H9 (cell line): ENCODE measurements at regions not wholly inside any gene's neighbourhood (a gene's known extent, or its start where the extent isn't known, plus 50 kb on each side); places are given as distances from the start of the nearest gene placed in this dataset.

Experiments
- DNase-seq: peaks from one replicate; pipeline ENCODE4 v3.0.0-alpha.2; 2017
- H2AFZ ChIP-seq: one replicate; pipeline ENCODE4 v1.6.1; 2013; ENCODE audit warnings: mild to moderate bottlenecking, low read length, control low read depth, moderate library complexity
- H2AK5ac ChIP-seq: 2 replicates; pipeline ENCODE4 v1.6.1; 2013; ENCODE audit warnings: low read length, control low read depth, mixed read lengths; ENCODE audit not compliant: insufficient read length
- H2BK120ac ChIP-seq: one replicate; pipeline ENCODE4 v1.6.1; 2013; ENCODE audit warnings: low read depth, mild to moderate bottlenecking, low read length, control low read depth, inconsistent platforms; ENCODE audit not compliant: poor library complexity, severe bottlenecking
- H2BK12ac ChIP-seq: 2 replicates; pipeline ENCODE4 v1.6.1; 2013; ENCODE audit warnings: low read length, control low read depth, mixed read lengths, low read depth; ENCODE audit not compliant: insufficient read length
- H2BK15ac ChIP-seq: 2 replicates; pipeline ENCODE4 v1.6.1; 2013; ENCODE audit warnings: low read depth, low read length, control low read depth
- H2BK20ac ChIP-seq: one replicate; pipeline ENCODE4 v1.6.1; 2013; ENCODE audit warnings: low read depth, mild to moderate bottlenecking, low read length, control low read depth, inconsistent platforms; ENCODE audit not compliant: poor library complexity, severe bottlenecking
- H2BK5ac ChIP-seq: 2 replicates; pipeline ENCODE4 v1.6.1; 2013; ENCODE audit warnings: low read length, control low read depth, mixed read lengths; ENCODE audit not compliant: insufficient read length
- H3K14ac ChIP-seq: 2 replicates; pipeline ENCODE4 v1.6.1; 2013; ENCODE audit warnings: low read length, control low read depth; ENCODE audit not compliant: insufficient read depth
- H3K18ac ChIP-seq: 2 replicates; pipeline ENCODE4 v1.6.1; 2013; ENCODE audit warnings: low read depth, mild to moderate bottlenecking, mixed read lengths, low read length, control low read depth; ENCODE audit not compliant: insufficient read length
- H3K23ac ChIP-seq: 2 replicates; pipeline ENCODE4 v1.6.1; 2013; ENCODE audit warnings: low read length, control low read depth, mixed read lengths, low read depth; ENCODE audit not compliant: insufficient read length
- H3K23me2 ChIP-seq: 2 replicates; pipeline ENCODE4 v1.6.1; 2013; ENCODE audit warnings: low read depth, mild to moderate bottlenecking, mixed read lengths, low read length, control low read depth; ENCODE audit not compliant: insufficient read length, poor library complexity, severe bottlenecking
- H3K27ac ChIP-seq: 2 replicates; pipeline ENCODE4 v1.5.1; 2013; ENCODE audit warnings: low read length, control low read depth, mixed read lengths, low read depth; ENCODE audit not compliant: insufficient read length
- H3K27me3 ChIP-seq: 2 replicates; pipeline ENCODE4 v1.6.1; 2013; ENCODE audit warnings: low read length, control low read depth, inconsistent platforms; ENCODE audit not compliant: insufficient read depth
- H3K4ac ChIP-seq: 2 replicates; pipeline ENCODE4 v1.6.1; 2013; ENCODE audit warnings: low read depth, mild to moderate bottlenecking, control low read depth, inconsistent platforms, low read length, moderate library complexity
- H3K4me1 ChIP-seq: 2 replicates; pipeline ENCODE4 v1.6.1; 2013; ENCODE audit warnings: low read length, control low read depth, inconsistent platforms; ENCODE audit not compliant: insufficient read depth
- H3K4me2 ChIP-seq: 2 replicates; pipeline ENCODE4 v1.6.1; 2013; ENCODE audit warnings: low read length, control low read depth, mixed read lengths; ENCODE audit not compliant: insufficient read length, insufficient read depth
- H3K56ac ChIP-seq: 2 replicates; pipeline ENCODE4 v1.6.1; 2013; ENCODE audit warnings: low read depth, mild to moderate bottlenecking, mixed read lengths, low read length, control low read depth; ENCODE audit not compliant: insufficient read length
- H3K79me1 ChIP-seq: 2 replicates; pipeline ENCODE4 v1.6.1; 2013; ENCODE audit warnings: low read depth, mild to moderate bottlenecking, moderate library complexity, low read length, control low read depth, inconsistent platforms; ENCODE audit not compliant: insufficient read depth, poor library complexity, severe bottlenecking
- H3K79me2 ChIP-seq: 2 replicates; pipeline ENCODE4 v1.6.1; 2013; ENCODE audit warnings: low read length, control low read depth, inconsistent platforms; ENCODE audit not compliant: insufficient read depth
- H3K9ac ChIP-seq: 2 replicates; pipeline ENCODE4 v1.6.1; 2013; ENCODE audit warnings: low read length, control low read depth, mixed read lengths; ENCODE audit not compliant: insufficient read length; ENCODE audit errors: extremely low read depth
- H3K9me3 ChIP-seq: one replicate; pipeline ENCODE4 v1.6.1; 2013; ENCODE audit warnings: low read depth, low read length, inconsistent platforms; ENCODE audit not compliant: control insufficient read depth
- H3T11ph ChIP-seq: one replicate; pipeline ENCODE4 v1.6.1; 2013; ENCODE audit warnings: mild to moderate bottlenecking, low read length, control low read depth, inconsistent platforms
- H4K20me1 ChIP-seq: one replicate; pipeline ENCODE4 v1.6.1; 2013; ENCODE audit not compliant: control insufficient read depth, insufficient read length, insufficient read depth
- H4K5ac ChIP-seq: 2 replicates; pipeline ENCODE4 v1.6.1; 2013; ENCODE audit warnings: low read depth, mild to moderate bottlenecking, mixed read lengths, low read length, control low read depth; ENCODE audit not compliant: insufficient read length
- H4K8ac ChIP-seq: replicated peaks from 2 replicates; pipeline ENCODE4 v1.6.1; 2013; ENCODE audit warnings: low read length, control low read depth, mixed read lengths, low read depth; ENCODE audit not compliant: insufficient read length
- H4K91ac ChIP-seq: 2 replicates; pipeline ENCODE4 v1.6.1; 2013; ENCODE audit warnings: low read depth, mild to moderate bottlenecking, moderate library complexity, mixed read lengths, low read length, control low read depth; ENCODE audit not compliant: insufficient read length
- H3K27ac Mint-ChIP-seq, 3 experiments: 2 replicates in 2 of 3; 3 replicates in 1 of 3; pipeline ENCODE4 v1.8.0; 2020 to 2021; ENCODE audit warnings: mixed read lengths in 3 of 3, mild to moderate bottlenecking in 1 of 3, moderate library complexity in 1 of 3
- H3K27me3 Mint-ChIP-seq: 2 replicates; pipeline ENCODE4 v1.8.0; 2021; ENCODE audit warnings: low read depth, mild to moderate bottlenecking, moderate library complexity, mixed read lengths
- H3K36me3 Mint-ChIP-seq, 3 experiments: 2 replicates in 2 of 3; 3 replicates in 1 of 3; pipeline ENCODE4 v1.8.0; 2020 to 2021; ENCODE audit warnings: low read depth in 3 of 3, mixed read lengths in 3 of 3; ENCODE audit not compliant: insufficient read depth in 1 of 3
- H3K4me1 Mint-ChIP-seq, 2 experiments: 2 replicates each; pipeline ENCODE4 v1.8.0; 2020; ENCODE audit warnings: mixed read lengths in 2 of 2
- H3K4me3 Mint-ChIP-seq, 2 experiments: 2 replicates in 1 of 2; 3 replicates in 1 of 2; pipeline ENCODE4 v1.8.0; 2020 to 2021; ENCODE audit warnings: mild to moderate bottlenecking in 2 of 2, mixed read lengths in 2 of 2, moderate library complexity in 1 of 2
- H3K9me3 Mint-ChIP-seq, 2 experiments: 2 replicates in 1 of 2; 3 replicates in 1 of 2; pipeline ENCODE4 v1.8.0; 2020; ENCODE audit warnings: mild to moderate bottlenecking in 2 of 2, mixed read lengths in 2 of 2, moderate library complexity in 1 of 2
- WGBS: extraction: QIAGEN DNeasy Blood & Tissue Kit; methylation state at CpG from one replicate; pipeline ENCODE4 v1.1.7; 2013; ENCODE audit warnings: missing lambda C conversion rate, low lambda C conversion rate, mixed read lengths; ENCODE audit not compliant: insufficient read length; ENCODE audit errors: extremely low coverage; 5-methylcytosine and 5-hydroxymethylcytosine counted together
- TF ChIP-seq, protein P1 (sequence below): fragments of 200-600 bp; sonication (generic); conservative IDR thresholded peaks from 3 replicates; pipeline ENCODE4 v1.8.0; 2021; ENCODE audit warnings: antibody characterized with exemption, mild to moderate bottlenecking

GRCh38 chr6:134400941-134401340, 83.0 kb upstream of the SGK1 start:
- no peak for DNase-seq
- H3K9ac ChIP-seq: no peak overlapping the region
- TF ChIP-seq, protein P1, sequence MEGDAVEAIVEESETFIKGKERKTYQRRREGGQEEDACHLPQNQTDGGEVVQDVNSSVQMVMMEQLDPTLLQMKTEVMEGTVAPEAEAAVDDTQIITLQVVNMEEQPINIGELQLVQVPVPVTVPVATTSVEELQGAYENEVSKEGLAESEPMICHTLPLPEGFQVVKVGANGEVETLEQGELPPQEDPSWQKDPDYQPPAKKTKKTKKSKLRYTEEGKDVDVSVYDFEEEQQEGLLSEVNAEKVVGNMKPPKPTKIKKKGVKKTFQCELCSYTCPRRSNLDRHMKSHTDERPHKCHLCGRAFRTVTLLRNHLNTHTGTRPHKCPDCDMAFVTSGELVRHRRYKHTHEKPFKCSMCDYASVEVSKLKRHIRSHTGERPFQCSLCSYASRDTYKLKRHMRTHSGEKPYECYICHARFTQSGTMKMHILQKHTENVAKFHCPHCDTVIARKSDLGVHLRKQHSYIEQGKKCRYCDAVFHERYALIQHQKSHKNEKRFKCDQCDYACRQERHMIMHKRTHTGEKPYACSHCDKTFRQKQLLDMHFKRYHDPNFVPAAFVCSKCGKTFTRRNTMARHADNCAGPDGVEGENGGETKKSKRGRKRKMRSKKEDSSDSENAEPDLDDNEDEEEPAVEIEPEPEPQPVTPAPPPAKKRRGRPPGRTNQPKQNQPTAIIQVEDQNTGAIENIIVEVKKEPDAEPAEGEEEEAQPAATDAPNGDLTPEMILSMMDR: no peak
- H3K4ac ChIP-seq: no peak overlapping the region
- H3K79me1 ChIP-seq: no peaks in the 10 kb centered on the region
- H2BK5ac ChIP-seq: no peak overlapping the region
- no peak overlapping the region for H3K4me2 ChIP-seq
- H3T11ph ChIP-seq: no peak overlapping the region
- no peak overlapping the region for H3K14ac ChIP-seq
- H2BK12ac ChIP-seq: no peak overlapping the region
- no peak overlapping the region for H3K18ac ChIP-seq
- H3K4me1 ChIP-seq: peaks cover 4% of the 10 kb centered on the region; the same call in 1 of the 2 replicates
- H4K8ac ChIP-seq: no peak overlapping the region
- no CpG with 5 or more reads among the region's 2 CpGs for WGBS
- H2BK20ac ChIP-seq: no peak overlapping the region
- no peaks in the 10 kb centered on the region for H3K27me3 ChIP-seq
- H4K91ac ChIP-seq: no peak overlapping the region
- H3K23me2 ChIP-seq: peaks cover 2% of the 10 kb centered on the region
- H4K20me1 ChIP-seq: no peaks in the 10 kb centered on the region
- H3K56ac ChIP-seq: no peak overlapping the region
- no peak overlapping the region for H3K27ac Mint-ChIP-seq
- H3K9me3 Mint-ChIP-seq: no peaks in the 10 kb centered on the region
- no peaks in the 10 kb centered on the region; the same call in 1 of the 2 replicates for H3K27me3 Mint-ChIP-seq
- peaks cover 25 to 33% of the 10 kb centered on the region in 2 experiments for H3K4me1 Mint-ChIP-seq
- no peaks in the 10 kb centered on the region for H3K9me3 ChIP-seq
- no peaks in the 10 kb centered on the region for H3K79me2 ChIP-seq
- H3K36me3 Mint-ChIP-seq: no peaks in the 10 kb centered on the region
- H2AK5ac ChIP-seq: no peak overlapping the region
- H4K5ac ChIP-seq: no peak overlapping the region
- H2AFZ ChIP-seq: no peak overlapping the region
- no peak overlapping the region for H2BK120ac ChIP-seq
- no peak overlapping the region for H3K27ac ChIP-seq
- H3K4me3 Mint-ChIP-seq: no peak overlapping the region
- H3K23ac ChIP-seq: no peak overlapping the region
- no peak overlapping the region for H2BK15ac ChIP-seq
